Retinal pigment epithelial cell (primary cell): ENCODE measurements at regions not wholly inside any gene's neighbourhood (a gene's known extent, or its start where the extent isn't known, plus 50 kb on each side); places are given as distances from the start of the nearest gene placed in this dataset.

Source experiments
- DNase-seq: peaks from one replicate; pipeline ENCODE4 v3.0.0-alpha.2; 2010; ENCODE audit warnings: low read depth
- H3K4me3 ChIP-seq: 2 replicates; pipeline ENCODE4 v1.5.1; 2011; ENCODE audit warnings: mild to moderate bottlenecking, low read length, control low read depth, moderate library complexity
- CTCF ChIP-seq: conservative IDR thresholded peaks from 2 replicates; pipeline ENCODE4 v1.5.1; 2011; ENCODE audit warnings: low read depth, low read length, control low read depth, inconsistent platforms

DNA sequence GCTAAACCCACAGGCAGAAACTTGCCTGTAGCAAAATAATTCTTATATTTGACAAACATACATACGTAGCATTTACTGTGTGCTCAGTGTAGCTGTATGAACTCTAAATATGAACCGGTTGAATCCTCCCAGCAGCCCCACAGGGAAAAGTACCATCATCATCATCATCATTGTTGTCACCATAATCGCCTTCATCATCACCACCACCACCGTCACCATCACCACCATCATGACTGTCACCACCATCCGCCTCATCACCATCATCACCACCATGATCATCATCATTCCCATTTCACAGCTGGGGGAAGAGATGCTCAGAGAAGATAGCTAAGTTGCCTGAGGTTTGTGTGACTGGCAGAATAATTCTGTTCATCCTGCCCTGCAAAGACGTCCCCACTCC lies 81.7 kb downstream of the IRF8 start:
- no peak for TF ChIP-seq CTCF
- DNase-seq, result no peak
- H3K4me3 ChIP-seq, result no peak overlapping the region

- no peak overlapping the region for H3K4me3 ChIP-seq
- DNase-seq, result no peak
- TF ChIP-seq CTCF, result no peak
These were observed 83.0 kb downstream of the IRF8 start for GRCh38 chr16:85981826-85982562.

DNA sequence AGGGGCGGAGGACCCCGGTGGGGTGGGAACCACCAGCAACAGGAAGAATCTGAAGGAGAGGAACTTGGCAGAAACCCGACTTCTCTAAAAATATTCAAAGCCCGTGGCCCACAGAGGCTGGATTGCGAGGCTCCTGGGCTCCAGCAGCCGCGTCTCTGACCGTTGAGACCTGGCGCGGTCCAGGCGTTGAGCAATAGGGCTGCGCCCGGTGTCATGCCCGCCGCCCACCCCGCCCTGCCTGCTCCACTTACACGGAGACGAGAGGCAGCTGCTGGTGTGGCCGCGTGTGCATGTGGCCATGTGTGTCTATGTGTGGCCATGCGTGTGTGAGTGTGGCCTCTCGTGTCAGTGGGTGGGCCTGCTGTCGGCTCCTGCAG lies 83.6 kb downstream of the IRF8 start:
- no peak overlapping the region for H3K4me3 ChIP-seq
- no peak for TF ChIP-seq CTCF
- DNase-seq, result no peak

- no peak for DNase-seq
- H3K4me3 ChIP-seq, result no peak overlapping the region
- TF ChIP-seq CTCF, result no peak
These were observed 84.1 kb downstream of the IRF8 start for GRCh38 chr16:85983064-85983463.

GRCh38 chr16:85983606-85984230 lies 84.8 kb downstream of the IRF8 start:
- H3K4me3 ChIP-seq, result no peak overlapping the region
- no peak for TF ChIP-seq CTCF
- DNase-seq, result no peak

DNA sequence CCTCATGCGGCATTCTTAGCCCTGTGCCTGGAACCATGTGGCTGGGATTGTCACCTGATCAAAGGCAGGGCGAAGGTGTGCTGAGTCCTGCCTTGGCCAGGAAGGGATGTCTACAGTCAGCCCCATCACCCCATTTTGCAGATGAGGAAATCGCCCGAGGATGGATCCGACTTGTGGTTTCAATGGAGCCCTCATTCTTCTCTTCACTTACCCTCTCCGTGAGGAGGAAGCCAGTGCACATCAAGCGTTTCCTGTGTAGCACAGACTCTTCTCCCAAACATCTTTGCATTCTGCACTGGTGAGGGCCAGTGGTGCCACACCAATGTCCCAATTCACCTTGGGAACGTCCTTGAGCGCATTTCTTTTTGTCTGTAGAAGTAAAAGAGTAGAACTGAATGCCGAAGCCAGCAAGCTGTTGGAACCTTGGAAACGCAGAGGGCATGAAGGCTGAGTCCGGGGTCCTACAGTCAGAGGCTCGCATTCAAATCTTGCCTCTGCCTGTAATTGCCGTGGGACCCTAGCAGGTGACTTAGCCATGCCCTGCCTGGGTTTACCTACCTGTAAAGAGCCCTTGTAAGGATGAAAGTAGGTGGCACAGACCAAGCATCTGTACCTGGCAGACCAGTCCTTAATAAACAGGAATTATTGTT lies 85.4 kb downstream of the IRF8 start:
- no peak overlapping the region for H3K4me3 ChIP-seq
- DNase-seq, result no peak
- TF ChIP-seq CTCF, result no peak
